ENCODE measurements at regions not wholly inside any gene's neighbourhood (a gene's known extent, or its start where the extent isn't known, plus 50 kb on each side); places are given as distances from the start of the nearest gene placed in this dataset.

GRCh38 chr4:119854364-119854763 is 212.3 kb downstream of the MAD2L1 start:
- Histone ChIP-seq H3K27me3 (ENCODE audit: control insufficient read depth in 2 of 2, insufficient read depth in 2 of 2, low read length in 2 of 2) (no peaks in the 10 kb centered on the region), H3K4me1 (ENCODE audit: control insufficient read depth, extremely low read depth, insufficient read depth, low read length) (no peaks in the 10 kb centered on the region), H3K9me3 (replicated peaks; ENCODE audit: control insufficient read depth, insufficient read depth, low read length) (no peaks in the 10 kb centered on the region), H3K36me3 (ENCODE audit: control insufficient read depth in 2 of 2, extremely low read depth in 1 of 2, insufficient read depth in 2 of 2, low read length in 2 of 2) (no peaks in the 10 kb centered on the region), H3K4me3 (replicated peaks in 1 of 3; ENCODE audit: insufficient read depth in 1 of 3, low read depth in 1 of 3, low read length in 3 of 3) (no peak overlapping the region), H3K79me2 (ENCODE audit: control insufficient read depth, insufficient read depth, low read length) (no peaks in the 10 kb centered on the region), H3K4me2 (ENCODE audit: insufficient read depth, low read length) (no peak overlapping the region), H2AFZ (ENCODE audit: low read depth, low read length) (no peak overlapping the region), H3K9ac (replicated peaks; ENCODE audit: extremely low read depth, insufficient read depth, low read length) (no peak overlapping the region), H3K9me1 (replicated peaks; ENCODE audit: control insufficient read depth, extremely low read depth, insufficient read depth, low read length) (no peaks in the 10 kb centered on the region), H3K27ac (ENCODE audit: insufficient read depth, low read depth, low read length) (no peak overlapping the region), H4K20me1 (replicated peaks; ENCODE audit: control insufficient read depth, extremely low read depth, insufficient read depth, low read length) (no peaks in the 10 kb centered on the region)
- DNase-seq (ENCODE audit: low read depth, low spot score) (no peak), FAIRE-seq (no peak)
- no TSS peak for BruUV-seq (replicated peaks)
- POLR2A ChIA-PET = no interaction called here
- CTCF ChIA-PET = no interaction called here
- intact Hi-C loops (cut with micrococcal nuclease) (no loop called here), dilution Hi-C loops (cut with MboI; ENCODE audit: extremely low pct_ligation_motif_present, low sequenced_read_pairs) (no loop called here)
- TF ChIP-seq MYC (IDR thresholded peaks at IDR 0.05; ENCODE audit: low read depth, low read length) (no peak), JUN (IDR thresholded peaks at IDR 0.05; ENCODE audit: borderline replicate concordance, insufficient read depth, insufficient read length, low read depth) (no peak), MAX (IDR thresholded peaks at IDR 0.05; ENCODE audit: insufficient read depth, insufficient read length) (no peak), POLR2AphosphoS5 (IDR thresholded peaks at IDR 0.05; ENCODE audit: insufficient read depth, low read depth, low read length) (no peak), CTCF (IDR thresholded peaks at IDR 0.05; ENCODE audit: extremely low read depth in 1 of 2, insufficient read depth in 1 of 2, low read depth in 1 of 2, low read length in 2 of 2) (no peak), GATA2 (IDR thresholded peaks at IDR 0.05; ENCODE audit: insufficient read depth, insufficient read length, low read depth, low read length) (no peak), FOS (IDR thresholded peaks at IDR 0.05; ENCODE audit: borderline replicate concordance, insufficient read depth, low read length) (no peak), EZH2 (IDR thresholded peaks at IDR 0.05; ENCODE audit: borderline replicate concordance, low read depth, low read length, severe bottlenecking) (no peak)
